Gastrocnemius medialis (tissue), 4 donors: ENCODE measurements at regions not wholly inside any gene's neighbourhood (a gene's known extent, or its start where the extent isn't known, plus 50 kb on each side); places are given as distances from the start of the nearest gene placed in this dataset.

Source experiments
- POLR2A ChIP-seq, 2 donors: fragments of 450-650 bp; IDR thresholded peaks; one replicate each; pipeline ENCODE4 v1.6.1; 2017; ENCODE audit warnings: antibody characterized with exemption in 2 of 2, mild to moderate bottlenecking in 2 of 2, moderate library complexity in 2 of 2
- TF ChIP-seq, protein P1 (sequence below), 5 experiments: fragments of 450-650 bp in 3 of 5; fragments of 200-600 bp in 2 of 5; sonication (generic) in 2 of 5; IDR thresholded peaks in 4 of 5; conservative IDR thresholded peaks in 1 of 5; 1 replicate in 4 of 5; 2 replicates in 1 of 5; pipeline ENCODE4 v1.5.1; 2016 to 2019; ENCODE audit warnings: antibody characterized with exemption in 5 of 5, mild to moderate bottlenecking in 3 of 5, moderate library complexity in 3 of 5

DNA sequence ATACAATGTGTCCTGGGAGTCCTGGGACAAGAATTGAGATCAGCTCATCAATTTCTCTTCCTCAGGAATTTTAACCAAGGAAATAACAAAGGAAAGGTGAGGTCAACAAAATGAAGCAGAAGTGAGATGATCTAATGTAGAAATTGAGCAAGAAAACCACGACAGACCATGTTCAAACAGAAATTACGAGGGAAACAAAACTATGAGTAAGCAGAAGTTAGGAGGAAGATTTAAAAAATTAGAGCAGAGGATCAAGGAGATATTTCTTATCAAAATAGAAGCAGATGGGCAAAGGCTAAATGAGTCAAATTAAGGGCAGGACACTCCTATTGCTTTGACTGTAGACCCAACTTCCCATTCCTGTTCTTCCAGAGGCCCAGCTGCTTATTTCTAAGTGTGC lies 97.4 kb downstream of the HINT1 start:
- TF ChIP-seq, protein P1, sequence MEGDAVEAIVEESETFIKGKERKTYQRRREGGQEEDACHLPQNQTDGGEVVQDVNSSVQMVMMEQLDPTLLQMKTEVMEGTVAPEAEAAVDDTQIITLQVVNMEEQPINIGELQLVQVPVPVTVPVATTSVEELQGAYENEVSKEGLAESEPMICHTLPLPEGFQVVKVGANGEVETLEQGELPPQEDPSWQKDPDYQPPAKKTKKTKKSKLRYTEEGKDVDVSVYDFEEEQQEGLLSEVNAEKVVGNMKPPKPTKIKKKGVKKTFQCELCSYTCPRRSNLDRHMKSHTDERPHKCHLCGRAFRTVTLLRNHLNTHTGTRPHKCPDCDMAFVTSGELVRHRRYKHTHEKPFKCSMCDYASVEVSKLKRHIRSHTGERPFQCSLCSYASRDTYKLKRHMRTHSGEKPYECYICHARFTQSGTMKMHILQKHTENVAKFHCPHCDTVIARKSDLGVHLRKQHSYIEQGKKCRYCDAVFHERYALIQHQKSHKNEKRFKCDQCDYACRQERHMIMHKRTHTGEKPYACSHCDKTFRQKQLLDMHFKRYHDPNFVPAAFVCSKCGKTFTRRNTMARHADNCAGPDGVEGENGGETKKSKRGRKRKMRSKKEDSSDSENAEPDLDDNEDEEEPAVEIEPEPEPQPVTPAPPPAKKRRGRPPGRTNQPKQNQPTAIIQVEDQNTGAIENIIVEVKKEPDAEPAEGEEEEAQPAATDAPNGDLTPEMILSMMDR (IDR thresholded peaks at IDR 0.05 in 4 of 5, conservative IDR thresholded peaks at IDR 0.05 in 1 of 5) = no peak
- no peak for TF ChIP-seq POLR2A (IDR thresholded peaks at IDR 0.05)
